GM18505 (cell line): ENCODE measurements at regions not wholly inside any gene's neighbourhood (a gene's known extent, or its start where the extent isn't known, plus 50 kb on each side); places are given as distances from the start of the nearest gene placed in this dataset.

ENCODE experiments used
- ATAC-seq: cut with Tn5 transposase; IDR thresholded peaks from one replicate; pipeline ENCODE4 v1.9.1; 2021; ENCODE audit not compliant: unreplicated experiment
- POLR2A ChIP-seq: IDR thresholded peaks from 4 replicates; pipeline ENCODE4 v1.6.1; 2011; ENCODE audit warnings: borderline replicate concordance; ENCODE audit not compliant: insufficient read depth, insufficient read length; ENCODE audit errors: extremely low read depth

- no peak for ATAC-seq
- no peak for TF ChIP-seq POLR2A
Measured at GRCh38 chr2:107276034-107276433, 390.1 kb upstream of the ST6GAL2 start.

- no peak for TF ChIP-seq POLR2A
- no peak for ATAC-seq
Measured at GRCh38 chr2:107278672-107279071, 392.7 kb upstream of the ST6GAL2 start.

- ATAC-seq: no peak
- TF ChIP-seq POLR2A: no peak
Measured at GRCh38 chr2:107281637-107282036, 395.7 kb upstream of the ST6GAL2 start.

- no peak for ATAC-seq
- no peak for TF ChIP-seq POLR2A
Measured at GRCh38 chr2:107282135-107282534, 396.2 kb upstream of the ST6GAL2 start.

- no peak for ATAC-seq
Measured at GRCh38 chr2:107285621-107286299, 399.8 kb upstream of the ST6GAL2 start.

GRCh38 chr2:107290041-107290440 lies 404.1 kb upstream of the ST6GAL2 start:
- TF ChIP-seq POLR2A: no peak
- ATAC-seq: no peak

More at GRCh38 chr2:107285621-107286299, 399.8 kb upstream of the ST6GAL2 start:
- no peak for TF ChIP-seq POLR2A

- no peak for ATAC-seq
- no peak for TF ChIP-seq POLR2A
Measured at GRCh38 chr2:107303964-107304363, 418.0 kb upstream of the ST6GAL2 start.

GRCh38 chr2:107305966-107306365 lies 420.0 kb upstream of the ST6GAL2 start:
- TF ChIP-seq POLR2A: no peak
- no peak for ATAC-seq

GRCh38 chr2:107306881-107307280 lies 420.9 kb upstream of the ST6GAL2 start:
- no peak for ATAC-seq
- no peak for TF ChIP-seq POLR2A

- TF ChIP-seq POLR2A: no peak
- ATAC-seq: no peak
Measured at GRCh38 chr2:107308835-107309234, 422.9 kb upstream of the ST6GAL2 start.

GRCh38 chr2:107312240-107312639 lies 426.3 kb upstream of the ST6GAL2 start:
- TF ChIP-seq POLR2A: no peak
- no peak for ATAC-seq

- no peak for ATAC-seq
- no peak for TF ChIP-seq POLR2A
Measured at GRCh38 chr2:107313316-107313715, 427.3 kb upstream of the ST6GAL2 start.

- no peak for ATAC-seq
- TF ChIP-seq POLR2A: no peak
Measured at GRCh38 chr2:107320881-107321280, 434.9 kb upstream of the ST6GAL2 start.

GRCh38 chr2:107322416-107322815 lies 436.4 kb upstream of the ST6GAL2 start:
- ATAC-seq: no peak
- no peak for TF ChIP-seq POLR2A

GRCh38 chr2:107323946-107324565 lies 438.1 kb upstream of the ST6GAL2 start:
- TF ChIP-seq POLR2A: no peak
- ATAC-seq: no peak

GRCh38 chr2:107325981-107326786 lies 440.2 kb upstream of the ST6GAL2 start:
- TF ChIP-seq POLR2A: no peak
- ATAC-seq: no peak
